ENCODE measurements at regions not wholly inside any gene's neighbourhood (a gene's known extent, or its start where the extent isn't known, plus 50 kb on each side); places are given as distances from the start of the nearest gene placed in this dataset.
"Not testable (repeated sequence)": the region's sequence is repeated elsewhere in the genome, so short reads cannot be mapped to it uniquely, and the experiment has no call there.

- ChIA-PET POLR2A (no interaction called here), CTCF (no interaction called here)
Measured at GRCh38 chr18:66043009-66043408, 292.2 kb downstream of the CDH7 start.

DNA sequence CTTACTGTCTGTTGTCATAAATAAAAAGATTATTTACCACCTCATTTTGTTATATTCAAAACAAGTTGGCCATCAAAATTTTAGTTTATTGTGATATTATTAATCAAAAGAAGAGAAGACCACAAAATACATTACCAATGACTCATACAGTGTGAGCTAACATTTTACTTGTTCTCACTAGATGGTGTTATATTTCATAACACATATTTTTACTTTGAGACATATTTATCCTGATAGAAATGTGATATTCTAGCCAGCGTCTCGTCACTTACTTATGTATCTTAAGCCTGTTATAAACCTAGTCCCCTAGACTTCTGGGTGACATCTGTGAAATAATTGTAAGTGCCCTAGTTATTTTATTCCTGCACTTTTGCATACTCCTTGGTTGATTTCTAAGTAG, 263.2 kb downstream of the CDH7 start:
- POLR2A ChIA-PET: no interaction called here
- CTCF ChIA-PET: no interaction called here

DNA sequence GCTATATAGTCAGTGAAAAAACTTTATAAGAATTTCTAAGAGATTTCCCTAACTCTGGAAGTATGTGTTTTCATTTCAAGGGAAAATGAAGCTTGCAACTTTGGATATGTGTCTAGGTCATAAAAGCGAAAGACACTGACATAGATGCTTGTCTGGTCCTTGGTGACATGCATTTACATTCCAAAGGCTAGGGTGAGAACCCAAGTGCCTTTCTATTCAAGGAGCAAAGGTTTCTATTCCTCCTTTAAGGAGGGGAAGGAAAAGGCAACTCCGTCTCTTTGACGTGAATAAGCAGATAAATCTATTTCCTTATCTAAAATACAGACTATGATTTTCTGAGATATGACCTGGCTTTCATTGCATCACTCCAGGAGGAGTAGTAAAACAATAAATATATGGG, 261.1 kb downstream of the CDH7 start:
- ChIA-PET POLR2A (no interaction called here), CTCF (no interaction called here)

GRCh38 chr18:66005831-66006588, 255.2 kb downstream of the CDH7 start:
- POLR2A ChIA-PET: no interaction called here
- CTCF ChIA-PET: no interaction called here

DNA sequence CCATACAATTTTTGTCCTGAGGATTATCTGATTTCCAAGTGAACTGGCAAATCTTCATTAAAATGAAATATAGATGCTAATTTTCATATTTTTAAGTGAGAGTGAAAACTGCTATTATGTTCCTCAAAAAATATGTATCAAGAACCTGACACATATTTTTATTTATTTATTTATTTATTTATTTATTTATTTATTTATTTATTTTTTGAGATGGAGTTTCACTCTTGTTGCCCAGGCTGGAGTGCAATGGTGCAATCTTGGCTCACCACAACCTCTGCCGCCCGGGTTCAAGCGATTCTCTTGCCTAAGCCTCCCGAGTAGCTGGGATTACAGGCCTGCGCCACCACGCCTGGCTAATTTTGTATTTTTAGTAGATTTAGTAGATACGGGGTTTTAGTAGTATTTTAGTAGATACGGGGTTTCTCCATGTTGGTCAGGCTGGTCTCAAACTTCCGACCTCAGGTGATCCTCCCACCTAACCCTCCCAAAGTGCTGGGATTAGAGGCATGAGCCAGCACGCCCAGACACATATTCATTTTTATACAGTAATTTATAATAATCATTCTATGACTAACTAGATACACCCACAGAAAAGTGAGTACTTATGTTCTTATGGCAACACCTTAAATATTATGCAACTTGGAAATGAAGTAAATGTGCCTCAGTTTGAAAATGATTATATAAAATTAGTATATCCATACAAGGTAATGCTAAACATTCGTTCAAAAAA, 248.3 kb downstream of the CDH7 start:
- POLR2A ChIA-PET: not testable (repeated sequence)

DNA sequence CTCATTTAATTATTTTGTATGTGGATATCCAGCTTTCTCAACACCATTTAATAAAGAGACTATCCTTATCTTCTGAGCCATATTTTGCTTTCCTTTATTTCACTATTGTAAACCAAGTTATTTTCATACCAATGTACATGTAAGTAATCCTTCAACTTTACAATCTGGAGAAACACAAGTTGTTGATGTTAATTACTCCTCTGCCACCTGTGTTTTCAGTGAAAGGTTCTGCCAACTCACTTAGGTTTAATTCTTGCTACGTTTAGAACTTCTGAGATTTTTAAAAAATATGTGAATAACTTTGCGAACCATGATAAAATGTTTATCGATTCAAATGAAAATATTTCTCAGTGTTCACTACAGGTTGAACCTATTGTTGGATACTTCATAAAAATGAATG, 244.4 kb downstream of the CDH7 start:
- ChIA-PET POLR2A (no interaction called here), CTCF (no interaction called here)

More for the DNA sequence above, 248.3 kb downstream of the CDH7 start:
- CTCF ChIA-PET: not testable (repeated sequence)

- ChIA-PET CTCF (no interaction called here), POLR2A (no interaction called here)
Measured at GRCh38 chr18:65994302-65994701, 243.5 kb downstream of the CDH7 start.

DNA sequence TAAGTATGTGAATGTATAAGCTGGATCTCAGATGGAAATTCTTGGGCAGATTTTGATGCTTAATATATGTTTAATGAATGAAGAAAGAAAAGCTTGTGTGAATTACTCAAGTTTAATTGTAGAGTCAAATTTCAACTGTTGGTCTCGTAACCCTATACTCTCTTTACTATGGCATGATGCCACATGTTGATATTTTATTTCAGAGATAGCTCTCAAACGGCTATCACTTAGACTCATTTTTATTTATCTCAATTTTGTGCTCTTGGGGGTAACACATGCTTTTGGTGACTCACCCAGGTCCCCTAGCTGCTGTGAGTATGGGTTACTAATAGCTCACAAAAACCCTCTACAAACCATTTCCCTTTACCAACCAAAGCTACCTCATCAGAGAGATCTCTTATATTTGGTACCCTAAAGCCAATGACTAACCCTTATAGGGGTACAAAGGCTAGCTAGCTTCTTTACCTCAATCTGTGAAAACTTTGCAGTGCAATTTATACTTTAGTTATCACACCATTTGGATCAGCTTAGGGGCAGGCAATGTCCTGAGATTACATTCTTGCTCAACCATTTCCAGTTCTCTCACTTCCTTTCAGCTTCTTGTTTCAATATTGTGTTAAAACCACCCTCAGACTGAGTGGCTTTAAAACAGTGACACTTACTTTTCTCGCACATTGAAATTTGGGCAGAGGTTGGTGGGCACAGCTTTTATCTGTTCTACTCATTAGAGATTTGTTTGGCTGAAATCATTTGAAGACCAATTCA, 240.3 kb downstream of the CDH7 start:
- ChIA-PET POLR2A (no interaction called here), CTCF (no interaction called here)

- POLR2A ChIA-PET: no interaction called here
- CTCF ChIA-PET: no interaction called here
Measured at GRCh38 chr18:65990174-65990690, 239.4 kb downstream of the CDH7 start.

DNA sequence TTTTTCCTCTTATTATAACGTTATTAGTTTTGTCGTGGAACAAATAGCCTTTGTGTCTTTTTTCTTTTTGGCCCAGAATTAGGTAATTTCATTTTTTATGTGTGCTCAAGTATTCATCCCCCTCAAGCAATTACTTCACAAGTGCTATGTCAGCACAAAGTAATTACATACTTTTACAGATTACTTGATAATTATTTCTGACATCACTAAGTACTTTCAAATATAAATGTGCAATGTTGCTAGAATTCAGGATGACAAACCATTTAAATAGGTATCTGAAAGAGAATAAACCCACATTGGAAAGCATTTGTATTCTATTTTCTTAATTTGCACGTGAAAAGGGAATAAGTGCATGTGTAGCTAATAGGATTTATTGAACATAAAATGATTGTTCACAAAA, 238.2 kb downstream of the CDH7 start:
- CTCF ChIA-PET: no interaction called here
- POLR2A ChIA-PET: no interaction called here

DNA sequence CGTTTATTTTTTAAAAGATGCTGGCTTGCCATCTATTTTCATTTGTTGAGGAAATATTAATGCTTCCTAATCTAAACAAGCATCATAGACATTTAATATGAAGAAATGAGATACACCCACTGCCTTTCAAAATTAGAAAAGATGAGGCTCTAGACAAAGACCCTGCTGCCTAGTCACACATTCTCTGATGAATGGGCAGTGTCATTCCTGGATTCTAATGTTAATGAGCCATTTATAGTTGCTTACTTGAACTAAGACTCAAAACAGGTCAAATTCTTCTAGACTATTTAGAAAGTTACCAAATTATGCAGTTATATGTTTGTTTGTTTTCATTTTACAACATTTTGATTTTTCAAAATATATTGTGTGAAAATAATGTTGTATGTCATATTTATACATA, 237.6 kb downstream of the CDH7 start:
- ChIA-PET CTCF (no interaction called here), POLR2A (no interaction called here)

DNA sequence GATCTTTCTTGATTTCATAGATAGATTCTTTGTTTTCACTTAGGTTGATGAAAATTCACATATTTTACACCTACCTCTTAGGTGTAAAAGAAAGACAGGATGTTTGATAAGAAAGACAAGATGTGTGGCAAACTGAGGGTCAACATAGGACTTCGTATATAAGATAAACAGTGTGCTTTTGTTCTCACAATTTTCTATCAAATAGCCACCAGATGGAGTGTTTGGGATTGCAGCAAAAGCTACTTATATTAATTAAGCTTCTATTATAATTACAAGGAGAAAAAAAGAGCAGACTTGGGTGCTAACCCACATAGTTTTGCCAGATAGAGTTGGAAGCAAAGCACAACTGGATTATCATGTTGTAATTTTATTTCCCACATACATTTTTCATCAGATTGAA, 232.9 kb downstream of the CDH7 start:
- CTCF ChIA-PET: no interaction called here

GRCh38 chr18:65975536-65975935, 224.7 kb downstream of the CDH7 start:
- POLR2A ChIA-PET: no interaction called here
- CTCF ChIA-PET: no interaction called here

More for the DNA sequence above, 232.9 kb downstream of the CDH7 start:
- POLR2A ChIA-PET: no interaction called here

- ChIA-PET POLR2A (no interaction called here), CTCF (no interaction called here)
Measured at GRCh38 chr18:65974758-65975157, 223.9 kb downstream of the CDH7 start.

DNA sequence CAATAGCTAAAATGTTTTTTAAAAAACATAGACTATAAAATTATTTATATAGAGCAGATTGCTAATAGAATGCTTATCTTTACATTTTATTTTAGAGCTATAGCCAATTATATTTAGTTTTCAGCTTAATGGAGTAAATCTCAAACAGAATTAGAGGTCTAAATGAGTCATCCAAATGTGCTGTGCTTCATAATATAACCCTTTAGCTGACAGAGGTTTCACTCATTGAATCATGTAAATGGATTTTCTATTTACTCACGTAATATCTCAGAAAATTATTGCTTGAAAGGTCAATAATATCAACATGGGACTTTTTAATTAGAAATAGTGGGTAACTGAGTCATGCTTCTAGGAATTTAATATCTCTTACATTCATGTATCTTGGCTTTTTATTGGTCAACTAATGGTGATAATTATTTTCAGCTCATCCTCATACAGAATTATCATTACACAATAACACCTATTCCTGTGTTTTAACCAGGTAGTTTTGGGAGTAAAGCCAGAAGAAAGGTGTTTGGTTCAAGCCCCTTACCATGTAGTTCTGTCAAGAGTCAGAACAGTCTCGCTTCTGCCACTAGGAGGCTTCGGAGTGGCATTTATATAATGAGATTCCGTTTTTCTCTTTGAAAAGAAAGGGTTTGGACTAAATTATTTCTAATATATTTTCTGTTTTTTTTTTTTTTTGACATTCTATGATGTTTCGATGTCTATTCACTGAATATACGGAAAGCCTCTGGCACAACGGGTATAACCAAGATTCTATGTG, 217.6 kb downstream of the CDH7 start:
- CTCF ChIA-PET: no interaction called here
- POLR2A ChIA-PET: no interaction called here

- POLR2A ChIA-PET: no interaction called here
- CTCF ChIA-PET: no interaction called here
Measured at GRCh38 chr18:65955747-65956146, 204.9 kb downstream of the CDH7 start.

DNA sequence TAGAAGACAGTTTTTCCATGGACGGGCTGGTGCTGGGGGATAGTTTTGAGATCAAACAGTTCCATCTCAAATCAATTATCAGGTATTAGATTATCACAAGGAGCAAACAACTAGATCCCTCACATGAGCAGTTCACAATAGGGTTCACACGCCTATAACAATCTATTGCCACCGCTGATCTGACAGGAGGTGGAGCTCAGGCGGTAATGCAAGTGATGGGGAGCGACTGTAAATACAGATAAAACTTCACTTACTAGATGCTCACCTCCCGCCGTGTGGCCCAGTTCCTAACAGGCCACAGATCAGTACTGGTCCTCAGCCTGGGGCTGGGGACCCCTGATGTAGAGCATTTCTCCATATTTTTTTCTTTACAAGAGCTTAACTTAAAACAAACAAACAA, 203.6 kb downstream of the CDH7 start:
- POLR2A ChIA-PET: no interaction called here
- CTCF ChIA-PET: no interaction called here

DNA sequence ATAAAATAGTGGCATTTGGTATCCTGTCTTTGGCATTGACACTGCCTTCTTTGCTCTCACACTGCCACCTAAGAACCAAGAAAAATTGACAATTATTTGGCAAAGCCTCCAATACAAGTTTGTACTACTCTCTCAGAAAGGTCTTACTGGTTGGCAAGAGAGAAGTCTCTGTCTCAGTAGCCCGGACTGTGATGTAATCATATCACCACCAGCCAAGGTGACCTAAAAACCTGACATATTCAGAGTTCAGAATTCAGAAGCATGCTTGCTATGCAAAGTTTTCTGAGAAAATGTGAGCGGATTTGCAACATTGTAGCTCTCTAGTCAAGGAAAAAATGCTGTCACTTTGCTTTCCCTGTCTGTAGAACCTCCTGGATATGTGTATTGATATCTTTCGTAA, 196.0 kb downstream of the CDH7 start:
- ChIA-PET POLR2A (no interaction called here), CTCF (no interaction called here)

- POLR2A ChIA-PET: no interaction called here
- CTCF ChIA-PET: no interaction called here
Measured at GRCh38 chr18:65943268-65943667, 192.5 kb downstream of the CDH7 start.

GRCh38 chr18:65942854-65943253, 192.0 kb downstream of the CDH7 start:
- ChIA-PET CTCF (no interaction called here), POLR2A (no interaction called here)

All from activated CD8-positive, alpha-beta memory T cell treated with anti-CD3 and anti-CD28 coated beads for 36 hours (primary cell).